HEK293 (cell line): ENCODE measurements at regions not wholly inside any gene's neighbourhood (a gene's known extent, or its start where the extent isn't known, plus 50 kb on each side); places are given as distances from the start of the nearest gene placed in this dataset.
A peak's percentile ranks its signal among the peaks of the same experiment; 100 is the strongest.

Source experiments
- CTCF ChIA-PET: fragments of 350-600 bp; formaldehyde crosslinking; extraction: SDS; loops from one replicate; lab custom pipeline; 2021; ENCODE audit warnings: antibody characterized with exemption; lab: Yijun Ruan, JAX
- POLR2A ChIA-PET: fragments of 300-600 bp; formaldehyde crosslinking; extraction: SDS; loops from one replicate; lab custom pipeline; 2020; ENCODE audit warnings: antibody characterized with exemption, inconsistent platforms; lab: Yijun Ruan, JAX
- H3K27ac ChIP-seq: fragments of 200-500 bp; sonication (Bioruptor generic); 2 replicates; pipeline ENCODE4 v1.5.1; 2014; ENCODE audit warnings: low read depth, low read length, control low read depth, inconsistent platforms; ENCODE audit errors: extremely low read depth
- H3K36me3 ChIP-seq, 2 experiments: fragments of 200-500 bp in 1 of 2; sonication (Bioruptor generic) in 1 of 2; 1 replicate in 1 of 2; 2 replicates in 1 of 2; pipeline ENCODE4 v1.5.1; 2014 to 2017; ENCODE audit warnings: inconsistent platforms in 2 of 2, low read length in 2 of 2; ENCODE audit not compliant: control insufficient read depth in 2 of 2, insufficient read depth in 1 of 2
- H3K4me1 ChIP-seq: fragments of 200-500 bp; sonication (Bioruptor generic); 2 replicates; pipeline ENCODE4 v1.5.1; 2014; ENCODE audit warnings: mild to moderate bottlenecking, low read length, inconsistent platforms; ENCODE audit not compliant: control insufficient read depth, insufficient read depth
- H3K4me3 ChIP-seq: 2 replicates; pipeline ENCODE4 v1.5.1; 2011; ENCODE audit warnings: low read depth, mild to moderate bottlenecking, control low read depth, low read length, moderate library complexity
- H3K9me3 ChIP-seq: fragments of 200-500 bp; sonication (Bioruptor generic); 2 replicates; pipeline ENCODE4 v1.5.1; 2014; ENCODE audit warnings: low read depth, low read length, inconsistent platforms; ENCODE audit not compliant: control insufficient read depth, insufficient read depth
- EGR2 ChIP-seq: fragments of 450-650 bp; formaldehyde crosslinking; IDR thresholded peaks from 2 replicates; pipeline ENCODE4 v1.5.1; 2016; ENCODE audit warnings: low read depth, missing biosample characterization, missing genetic modification characterization
- IKZF3 ChIP-seq: fragments of 450-650 bp; IDR thresholded peaks from 2 replicates; pipeline ENCODE4 v1.5.0; 2018; ENCODE audit warnings: missing biosample characterization, mild to moderate bottlenecking, missing genetic modification characterization, moderate library complexity
- PRDM1 ChIP-seq: fragments of 450-650 bp; formaldehyde crosslinking; IDR thresholded peaks from 2 replicates; pipeline ENCODE4; 2016; ENCODE audit warnings: missing biosample characterization, missing genetic modification characterization
- SP2 ChIP-seq: fragments of 450-650 bp; formaldehyde crosslinking; IDR thresholded peaks from 2 replicates; pipeline ENCODE4 v1.5.1; 2016; ENCODE audit warnings: missing biosample characterization, missing genetic modification characterization
- SP3 ChIP-seq: fragments of 450-650 bp; formaldehyde crosslinking; IDR thresholded peaks from 2 replicates; pipeline ENCODE4 v1.5.1; 2016; ENCODE audit warnings: missing biosample characterization, missing genetic modification characterization
- WT1 ChIP-seq: fragments of 450-650 bp; formaldehyde crosslinking; IDR thresholded peaks from 2 replicates; pipeline ENCODE4 v1.5.1; 2016; ENCODE audit warnings: missing biosample characterization, missing genetic modification characterization
- ZNF121 ChIP-seq: fragments of 450-650 bp; formaldehyde crosslinking; IDR thresholded peaks from 2 replicates; pipeline ENCODE4 v1.5.1; 2016; ENCODE audit warnings: missing biosample characterization, missing genetic modification characterization
- ZNF140 ChIP-seq: fragments of 450-650 bp; formaldehyde crosslinking; IDR thresholded peaks from 2 replicates; pipeline ENCODE4 v1.5.1; 2016; ENCODE audit warnings: missing biosample characterization, missing genetic modification characterization
- ZNF146 ChIP-seq: fragments of 450-650 bp; formaldehyde crosslinking; IDR thresholded peaks from 2 replicates; pipeline ENCODE4 v1.5.1; 2016; ENCODE audit warnings: missing biosample characterization, missing genetic modification characterization
- ZNF174 ChIP-seq: fragments of 450-650 bp; formaldehyde crosslinking; IDR thresholded peaks from 2 replicates; pipeline ENCODE4 v1.5.0; 2017; ENCODE audit warnings: missing biosample characterization, mild to moderate bottlenecking, missing genetic modification characterization
- ZNF211 ChIP-seq: fragments of 450-650 bp; formaldehyde crosslinking; IDR thresholded peaks from 2 replicates; pipeline ENCODE4 v1.5.1; 2016; ENCODE audit warnings: low read depth, missing biosample characterization, missing genetic modification characterization
- ZNF335 ChIP-seq: fragments of 450-650 bp; formaldehyde crosslinking; conservative IDR thresholded peaks from 2 replicates; pipeline ENCODE4 v1.5.1; 2016; ENCODE audit warnings: missing biosample characterization, missing genetic modification characterization
- ZNF366 ChIP-seq: fragments of 450-650 bp; formaldehyde crosslinking; conservative IDR thresholded peaks from 2 replicates; pipeline ENCODE4 v1.5.1; 2016; ENCODE audit warnings: missing biosample characterization, missing genetic modification characterization
- ZNF37A ChIP-seq: fragments of 450-650 bp; IDR thresholded peaks from 2 replicates; pipeline ENCODE4 v1.5.1; 2018; ENCODE audit warnings: missing biosample characterization, missing genetic modification characterization
- ZNF544 ChIP-seq: fragments of 450-650 bp; formaldehyde crosslinking; IDR thresholded peaks from 2 replicates; pipeline ENCODE4 v1.5.0; 2017; ENCODE audit warnings: missing biosample characterization, missing genetic modification characterization
- ZNF555 ChIP-seq: fragments of 450-650 bp; formaldehyde crosslinking; conservative IDR thresholded peaks from 2 replicates; pipeline ENCODE4 v1.5.1; 2017; ENCODE audit warnings: missing biosample characterization, mild to moderate bottlenecking, missing genetic modification characterization, inconsistent platforms
- ZNF664 ChIP-seq: fragments of 450-650 bp; formaldehyde crosslinking; IDR thresholded peaks from 2 replicates; pipeline ENCODE4 v1.5.1; 2016; ENCODE audit warnings: missing biosample characterization, missing genetic modification characterization
- ZNF677 ChIP-seq: fragments of 450-650 bp; IDR thresholded peaks from 2 replicates; pipeline ENCODE4 v1.5.0; 2018; ENCODE audit warnings: missing biosample characterization, mild to moderate bottlenecking, missing genetic modification characterization, moderate library complexity
- ZNF707 ChIP-seq: fragments of 450-650 bp; formaldehyde crosslinking; IDR thresholded peaks from 2 replicates; pipeline ENCODE4 v1.5.1; 2016; ENCODE audit warnings: missing biosample characterization, missing genetic modification characterization
- ZNF843 ChIP-seq: fragments of 450-650 bp; formaldehyde crosslinking; IDR thresholded peaks from 2 replicates; pipeline ENCODE4 v1.5.1; 2016; ENCODE audit warnings: missing biosample characterization, missing genetic modification characterization
- TF ChIP-seq, protein P1 (sequence below): fragments of 450-650 bp; formaldehyde crosslinking; conservative IDR thresholded peaks from 2 replicates; pipeline ENCODE4 v1.5.1; 2016; ENCODE audit warnings: low read depth, missing biosample characterization, missing genetic modification characterization
- TF ChIP-seq, protein P2 (sequence below): fragments of 450-650 bp; formaldehyde crosslinking; IDR thresholded peaks from 2 replicates; pipeline ENCODE4 v1.5.1; 2016; ENCODE audit warnings: missing biosample characterization, missing genetic modification characterization
- TF ChIP-seq, protein P3 (sequence below): fragments of 450-650 bp; formaldehyde crosslinking; IDR thresholded peaks from 2 replicates; pipeline ENCODE4 v1.5.1; 2016; ENCODE audit warnings: missing biosample characterization, missing genetic modification characterization, borderline replicate concordance
- TF ChIP-seq, protein P4 (sequence below): fragments of 450-650 bp; formaldehyde crosslinking; IDR thresholded peaks from 2 replicates; pipeline ENCODE4 v1.5.1; 2017; ENCODE audit warnings: missing biosample characterization, mild to moderate bottlenecking, missing genetic modification characterization, moderate library complexity

DNA sequence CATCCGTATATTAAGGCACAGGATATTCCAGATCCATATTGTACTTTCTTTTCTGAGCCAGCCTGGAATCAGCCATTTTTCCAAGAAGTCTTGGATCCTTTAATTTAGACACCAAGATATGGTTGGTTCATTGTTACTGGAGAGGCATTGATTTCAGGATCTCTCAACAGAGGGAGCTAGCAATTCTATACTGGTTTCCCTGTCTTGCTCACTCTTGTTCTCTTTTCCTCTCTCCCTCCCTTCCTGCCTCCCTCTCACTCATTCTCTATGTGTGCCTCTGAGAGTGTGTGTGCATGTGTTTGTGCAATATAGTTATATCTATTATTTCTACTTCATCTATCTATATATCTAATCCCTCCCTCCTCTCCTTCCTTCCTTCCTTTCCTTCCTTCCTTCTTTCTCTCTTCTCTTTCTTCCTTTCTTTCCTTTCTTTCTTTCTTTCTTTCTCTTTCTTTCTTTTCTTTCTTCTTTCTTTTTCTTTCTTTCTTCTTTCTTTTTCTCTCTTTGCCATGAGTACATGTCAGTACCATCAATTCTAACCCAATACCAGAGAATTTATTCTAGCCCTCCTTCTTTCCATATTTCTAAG lies 299.1 kb downstream of the EPHA7 start:
- TF ChIP-seq ZNF174 (tag by site-specific recombination) (no peak), WT1 (no peak), SP3 (tag by site-specific recombination) (no peak), ZNF664 (tag by site-specific recombination) (no peak), ZNF37A (tag by site-specific recombination) (no peak), ZNF544 (tag by site-specific recombination) (no peak), ZNF146 (tag by site-specific recombination) (no peak), PRDM1 (tag by site-specific recombination) (peak; percentile 90), ZNF677 (tag by site-specific recombination) (no peak), ZNF707 (tag by site-specific recombination) (no peak), ZNF366 (tag by site-specific recombination) (peak; percentile 73)
- TF ChIP-seq, protein P1, sequence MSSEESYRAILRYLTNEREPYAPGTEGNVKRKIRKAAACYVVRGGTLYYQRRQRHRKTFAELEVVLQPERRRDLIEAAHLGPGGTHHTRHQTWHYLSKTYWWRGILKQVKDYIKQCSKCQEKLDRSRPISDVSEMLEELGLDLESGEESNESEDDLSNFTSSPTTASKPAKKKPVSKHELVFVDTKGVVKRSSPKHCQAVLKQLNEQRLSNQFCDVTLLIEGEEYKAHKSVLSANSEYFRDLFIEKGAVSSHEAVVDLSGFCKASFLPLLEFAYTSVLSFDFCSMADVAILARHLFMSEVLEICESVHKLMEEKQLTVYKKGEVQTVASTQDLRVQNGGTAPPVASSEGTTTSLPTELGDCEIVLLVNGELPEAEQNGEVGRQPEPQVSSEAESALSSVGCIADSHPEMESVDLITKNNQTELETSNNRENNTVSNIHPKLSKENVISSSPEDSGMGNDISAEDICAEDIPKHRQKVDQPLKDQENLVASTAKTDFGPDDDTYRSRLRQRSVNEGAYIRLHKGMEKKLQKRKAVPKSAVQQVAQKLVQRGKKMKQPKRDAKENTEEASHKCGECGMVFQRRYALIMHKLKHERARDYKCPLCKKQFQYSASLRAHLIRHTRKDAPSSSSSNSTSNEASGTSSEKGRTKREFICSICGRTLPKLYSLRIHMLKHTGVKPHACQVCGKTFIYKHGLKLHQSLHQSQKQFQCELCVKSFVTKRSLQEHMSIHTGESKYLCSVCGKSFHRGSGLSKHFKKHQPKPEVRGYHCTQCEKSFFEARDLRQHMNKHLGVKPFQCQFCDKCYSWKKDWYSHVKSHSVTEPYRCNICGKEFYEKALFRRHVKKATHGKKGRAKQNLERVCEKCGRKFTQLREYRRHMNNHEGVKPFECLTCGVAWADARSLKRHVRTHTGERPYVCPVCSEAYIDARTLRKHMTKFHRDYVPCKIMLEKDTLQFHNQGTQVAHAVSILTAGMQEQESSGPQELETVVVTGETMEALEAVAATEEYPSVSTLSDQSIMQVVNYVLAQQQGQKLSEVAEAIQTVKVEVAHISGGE, result no peak
- CTCF ChIA-PET, result interaction anchor here (0.7 kb wide), 2 partner anchors 235 to 297 kb away, joined by 5 read pairs; no protein-coding TSS in a partner anchor

DNA sequence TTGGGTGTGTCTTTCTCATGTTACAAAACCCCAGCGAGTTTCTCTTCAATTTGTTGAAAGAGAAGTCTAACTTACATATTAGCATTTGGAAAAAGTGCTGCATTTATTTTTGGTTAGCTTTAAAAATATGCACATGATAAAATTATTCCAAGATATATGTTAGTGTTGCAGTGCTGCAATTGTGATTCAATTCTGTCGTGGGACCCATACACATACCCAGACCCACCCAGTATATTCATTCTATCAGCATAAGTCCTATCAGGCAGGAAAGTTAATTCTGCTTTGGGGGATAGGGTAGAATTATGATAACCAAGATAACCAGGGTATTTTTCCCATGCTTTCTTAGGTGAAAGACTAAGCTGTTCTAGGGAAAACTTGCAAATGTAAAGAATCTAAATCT lies 313.5 kb downstream of the EPHA7 start:
- H3K27ac ChIP-seq, result no peak overlapping the region
- H3K9me3 ChIP-seq, result no peaks in the 10 kb centered on the region
- no peak overlapping the region for H3K4me3 ChIP-seq
- peaks cover 13% of the 10 kb centered on the region; the same call in 1 of the 2 replicates for H3K4me1 ChIP-seq
- ChIA-PET CTCF (interaction anchor here (0.6 kb wide), 2 partner anchors 13 to 24 kb away, joined by 3 read pairs; no protein-coding TSS in a partner anchor), POLR2A (interaction anchor here (1.0 to 2.3 kb wide), 3 partner anchors 20 to 313 kb away, joined by 3 to 16 read pairs (median 5); partner anchors contain the start of gene EPHA7)
- H3K36me3 ChIP-seq, result no peaks in the 10 kb centered on the region
- TF ChIP-seq ZNF121 (tag by site-specific recombination), result no peak
- TF ChIP-seq, protein P2, sequence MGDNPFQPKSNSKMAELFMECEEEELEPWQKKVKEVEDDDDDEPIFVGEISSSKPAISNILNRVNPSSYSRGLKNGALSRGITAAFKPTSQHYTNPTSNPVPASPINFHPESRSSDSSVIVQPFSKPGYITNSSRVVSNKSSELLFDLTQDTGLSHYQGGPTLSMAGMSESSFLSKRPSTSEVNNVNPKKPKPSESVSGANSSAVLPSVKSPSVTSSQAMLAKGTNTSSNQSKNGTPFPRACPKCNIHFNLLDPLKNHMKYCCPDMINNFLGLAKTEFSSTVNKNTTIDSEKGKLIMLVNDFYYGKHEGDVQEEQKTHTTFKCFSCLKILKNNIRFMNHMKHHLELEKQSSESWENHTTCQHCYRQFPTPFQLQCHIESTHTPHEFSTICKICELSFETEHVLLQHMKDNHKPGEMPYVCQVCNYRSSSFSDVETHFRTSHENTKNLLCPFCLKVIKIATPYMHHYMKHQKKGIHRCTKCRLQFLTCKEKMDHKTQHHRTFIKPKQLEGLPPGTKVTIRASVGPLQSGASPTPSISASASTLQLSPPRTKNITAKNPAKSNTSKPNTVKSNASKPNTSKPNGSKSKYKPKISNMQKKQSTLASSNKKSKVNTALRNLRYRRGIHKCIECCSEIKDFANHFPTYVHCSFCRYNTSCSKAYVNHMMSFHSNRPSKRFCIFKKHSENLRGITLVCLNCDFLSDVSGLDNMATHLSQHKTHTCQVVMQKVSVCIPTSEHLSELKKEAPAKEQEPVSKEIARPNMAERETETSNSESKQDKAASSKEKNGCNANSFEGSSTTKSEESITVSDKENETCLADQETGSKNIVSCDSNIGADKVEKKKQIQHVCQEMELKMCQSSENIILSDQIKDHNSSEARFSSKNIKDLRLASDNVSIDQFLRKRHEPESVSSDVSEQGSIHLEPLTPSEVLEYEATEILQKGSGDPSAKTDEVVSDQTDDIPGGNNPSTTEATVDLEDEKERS (tag by site-specific recombination), result no peak
- no peak for TF ChIP-seq SP2 (tag by site-specific recombination)
- TF ChIP-seq, protein P3, sequence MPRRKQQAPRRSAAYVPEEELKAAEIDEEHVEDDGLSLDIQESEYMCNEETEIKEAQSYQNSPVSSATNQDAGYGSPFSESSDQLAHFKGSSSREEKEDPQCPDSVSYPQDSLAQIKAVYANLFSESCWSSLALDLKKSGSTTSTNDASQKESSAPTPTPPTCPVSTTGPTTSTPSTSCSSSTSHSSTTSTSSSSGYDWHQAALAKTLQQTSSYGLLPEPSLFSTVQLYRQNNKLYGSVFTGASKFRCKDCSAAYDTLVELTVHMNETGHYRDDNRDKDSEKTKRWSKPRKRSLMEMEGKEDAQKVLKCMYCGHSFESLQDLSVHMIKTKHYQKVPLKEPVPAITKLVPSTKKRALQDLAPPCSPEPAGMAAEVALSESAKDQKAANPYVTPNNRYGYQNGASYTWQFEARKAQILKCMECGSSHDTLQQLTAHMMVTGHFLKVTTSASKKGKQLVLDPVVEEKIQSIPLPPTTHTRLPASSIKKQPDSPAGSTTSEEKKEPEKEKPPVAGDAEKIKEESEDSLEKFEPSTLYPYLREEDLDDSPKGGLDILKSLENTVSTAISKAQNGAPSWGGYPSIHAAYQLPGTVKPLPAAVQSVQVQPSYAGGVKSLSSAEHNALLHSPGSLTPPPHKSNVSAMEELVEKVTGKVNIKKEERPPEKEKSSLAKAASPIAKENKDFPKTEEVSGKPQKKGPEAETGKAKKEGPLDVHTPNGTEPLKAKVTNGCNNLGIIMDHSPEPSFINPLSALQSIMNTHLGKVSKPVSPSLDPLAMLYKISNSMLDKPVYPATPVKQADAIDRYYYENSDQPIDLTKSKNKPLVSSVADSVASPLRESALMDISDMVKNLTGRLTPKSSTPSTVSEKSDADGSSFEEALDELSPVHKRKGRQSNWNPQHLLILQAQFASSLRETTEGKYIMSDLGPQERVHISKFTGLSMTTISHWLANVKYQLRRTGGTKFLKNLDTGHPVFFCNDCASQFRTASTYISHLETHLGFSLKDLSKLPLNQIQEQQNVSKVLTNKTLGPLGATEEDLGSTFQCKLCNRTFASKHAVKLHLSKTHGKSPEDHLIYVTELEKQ (tag by site-specific recombination), result no peak
- TF ChIP-seq IKZF3 (tag by site-specific recombination), result no peak
- TF ChIP-seq ZNF335, result no peak
- no peak for TF ChIP-seq ZNF555 (tag by site-specific recombination)
- TF ChIP-seq, protein P4, sequence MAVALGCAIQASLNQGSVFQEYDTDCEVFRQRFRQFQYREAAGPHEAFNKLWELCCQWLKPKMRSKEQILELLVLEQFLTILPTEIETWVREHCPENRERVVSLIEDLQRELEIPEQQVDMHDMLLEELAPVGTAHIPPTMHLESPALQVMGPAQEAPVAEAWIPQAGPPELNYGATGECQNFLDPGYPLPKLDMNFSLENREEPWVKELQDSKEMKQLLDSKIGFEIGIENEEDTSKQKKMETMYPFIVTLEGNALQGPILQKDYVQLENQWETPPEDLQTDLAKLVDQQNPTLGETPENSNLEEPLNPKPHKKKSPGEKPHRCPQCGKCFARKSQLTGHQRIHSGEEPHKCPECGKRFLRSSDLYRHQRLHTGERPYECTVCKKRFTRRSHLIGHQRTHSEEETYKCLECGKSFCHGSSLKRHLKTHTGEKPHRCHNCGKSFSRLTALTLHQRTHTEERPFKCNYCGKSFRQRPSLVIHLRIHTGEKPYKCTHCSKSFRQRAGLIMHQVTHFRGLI (tag by site-specific recombination), result no peak
- no peak for TF ChIP-seq ZNF140 (tag by site-specific recombination)
- TF ChIP-seq ZNF843 (tag by site-specific recombination), result no peak
- no peak for TF ChIP-seq EGR2 (tag by site-specific recombination)
- TF ChIP-seq ZNF211 (tag by site-specific recombination), result no peak

More for the DNA sequence above, 299.1 kb downstream of the EPHA7 start:
- Histone ChIP-seq H3K36me3 (no peaks in the 10 kb centered on the region), H3K4me3 (no peak overlapping the region), H3K27ac (no peak overlapping the region), H3K9me3 (no peaks in the 10 kb centered on the region), H3K4me1 (no peaks in the 10 kb centered on the region)
- POLR2A ChIA-PET, result no interaction called here
